ENCODE measurements at regions not wholly inside any gene's neighbourhood (a gene's known extent, or its start where the extent isn't known, plus 50 kb on each side); places are given as distances from the start of the nearest gene placed in this dataset.

DNA sequence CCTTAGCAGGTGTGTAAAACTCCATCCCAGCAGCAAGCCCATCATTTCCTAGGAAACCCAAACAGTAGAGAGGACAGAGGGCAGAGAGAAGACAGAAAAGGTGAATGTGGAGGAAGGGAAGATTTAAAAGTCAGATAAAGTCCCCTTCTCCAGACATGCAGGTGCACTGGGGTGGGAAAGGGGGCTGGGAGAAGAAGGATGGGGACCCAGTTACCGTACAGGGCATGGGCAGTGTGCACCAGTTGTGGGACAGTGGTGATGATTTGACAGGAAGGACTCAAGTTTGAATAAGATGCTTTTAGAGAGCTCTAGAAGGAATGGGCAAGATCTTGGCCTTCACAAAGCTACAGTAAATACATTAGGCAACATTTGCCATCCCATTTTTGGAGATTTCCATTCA, 110.7 kb upstream of the PLXNA4 start:
- no peak for TF ChIP-seq POLR2A (IDR thresholded peaks at IDR 0.05; ENCODE audit: low read length)
- TF ChIP-seq GATA1 (IDR thresholded peaks at IDR 0.05; ENCODE audit: low read depth, low read length): no peak
